ENCODE measurements at regions not wholly inside any gene's neighbourhood (a gene's known extent, or its start where the extent isn't known, plus 50 kb on each side); places are given as distances from the start of the nearest gene placed in this dataset.

DNA sequence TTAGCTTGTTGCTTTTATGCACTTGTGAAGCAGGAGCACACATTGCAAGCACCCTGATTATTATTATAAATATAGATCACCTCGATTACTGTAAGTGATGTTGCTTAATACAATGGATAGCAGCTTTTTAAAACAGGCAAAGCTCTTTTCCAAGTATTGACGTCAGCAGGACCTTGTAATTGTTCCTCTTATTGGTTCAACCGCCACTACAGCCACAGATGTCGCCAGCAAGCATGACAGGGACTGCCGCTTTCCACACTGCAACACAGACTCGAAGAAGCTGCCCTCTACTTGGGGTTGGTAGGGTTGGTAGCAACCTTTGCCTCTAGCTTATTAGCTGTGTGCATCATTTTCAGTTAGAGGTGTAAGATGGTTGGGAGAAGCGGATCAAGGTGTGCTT is 167.6 kb downstream of the ZNF365 start:
- no peaks in the 10 kb centered on the region for H3K4me1 ChIP-seq (ENCODE audit: control insufficient read depth, extremely low read depth, insufficient read depth, low read length)
- dilution Hi-C loops (cut with MboI; ENCODE audit: extremely low pct_ligation_motif_present, low sequenced_read_pairs), result no loop called here
- H3K4me2 ChIP-seq (ENCODE audit: insufficient read depth, low read length), result no peak overlapping the region
- H3K36me3 ChIP-seq (ENCODE audit: control insufficient read depth in 2 of 2, extremely low read depth in 1 of 2, insufficient read depth in 2 of 2, low read length in 2 of 2), result no peaks in the 10 kb centered on the region
- no peak overlapping the region for H3K4me3 ChIP-seq (replicated peaks in 1 of 3; ENCODE audit: insufficient read depth in 1 of 3, low read depth in 1 of 3, low read length in 3 of 3)
- no peak for DNase-seq (ENCODE audit: low read depth, low spot score)
- intact Hi-C loops (cut with micrococcal nuclease), result no loop called here
- no peaks in the 10 kb centered on the region for H3K79me2 ChIP-seq (ENCODE audit: control insufficient read depth, insufficient read depth, low read length)
- H2AFZ ChIP-seq (ENCODE audit: low read depth, low read length), result no peak overlapping the region
- H3K9me3 ChIP-seq (replicated peaks; ENCODE audit: control insufficient read depth, insufficient read depth, low read length), result no peaks in the 10 kb centered on the region
- no peak overlapping the region for H3K9ac ChIP-seq (replicated peaks; ENCODE audit: extremely low read depth, insufficient read depth, low read length)
- H3K27me3 ChIP-seq (ENCODE audit: control insufficient read depth in 2 of 2, insufficient read depth in 2 of 2, low read length in 2 of 2), result no peaks in the 10 kb centered on the region
- BruUV-seq (replicated peaks), result no TSS peak
- ChIA-PET CTCF (no interaction called here), POLR2A (no interaction called here)
- no peak overlapping the region for H3K27ac ChIP-seq (ENCODE audit: insufficient read depth, low read depth, low read length)
- no peaks in the 10 kb centered on the region for H3K9me1 ChIP-seq (replicated peaks; ENCODE audit: control insufficient read depth, extremely low read depth, insufficient read depth, low read length)
- no peak for FAIRE-seq
- H4K20me1 ChIP-seq (replicated peaks; ENCODE audit: control insufficient read depth, extremely low read depth, insufficient read depth, low read length), result no peaks in the 10 kb centered on the region
- TF ChIP-seq GATA2 (IDR thresholded peaks at IDR 0.05; ENCODE audit: insufficient read depth, insufficient read length, low read depth, low read length), result no peak
- TF ChIP-seq, protein P1, sequence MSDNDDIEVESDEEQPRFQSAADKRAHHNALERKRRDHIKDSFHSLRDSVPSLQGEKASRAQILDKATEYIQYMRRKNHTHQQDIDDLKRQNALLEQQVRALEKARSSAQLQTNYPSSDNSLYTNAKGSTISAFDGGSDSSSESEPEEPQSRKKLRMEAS (IDR thresholded peaks at IDR 0.05; ENCODE audit: insufficient read depth, insufficient read length), result no peak
- no peak for TF ChIP-seq EZH2 (IDR thresholded peaks at IDR 0.05; ENCODE audit: borderline replicate concordance, low read depth, low read length, severe bottlenecking)
- TF ChIP-seq, protein P2, sequence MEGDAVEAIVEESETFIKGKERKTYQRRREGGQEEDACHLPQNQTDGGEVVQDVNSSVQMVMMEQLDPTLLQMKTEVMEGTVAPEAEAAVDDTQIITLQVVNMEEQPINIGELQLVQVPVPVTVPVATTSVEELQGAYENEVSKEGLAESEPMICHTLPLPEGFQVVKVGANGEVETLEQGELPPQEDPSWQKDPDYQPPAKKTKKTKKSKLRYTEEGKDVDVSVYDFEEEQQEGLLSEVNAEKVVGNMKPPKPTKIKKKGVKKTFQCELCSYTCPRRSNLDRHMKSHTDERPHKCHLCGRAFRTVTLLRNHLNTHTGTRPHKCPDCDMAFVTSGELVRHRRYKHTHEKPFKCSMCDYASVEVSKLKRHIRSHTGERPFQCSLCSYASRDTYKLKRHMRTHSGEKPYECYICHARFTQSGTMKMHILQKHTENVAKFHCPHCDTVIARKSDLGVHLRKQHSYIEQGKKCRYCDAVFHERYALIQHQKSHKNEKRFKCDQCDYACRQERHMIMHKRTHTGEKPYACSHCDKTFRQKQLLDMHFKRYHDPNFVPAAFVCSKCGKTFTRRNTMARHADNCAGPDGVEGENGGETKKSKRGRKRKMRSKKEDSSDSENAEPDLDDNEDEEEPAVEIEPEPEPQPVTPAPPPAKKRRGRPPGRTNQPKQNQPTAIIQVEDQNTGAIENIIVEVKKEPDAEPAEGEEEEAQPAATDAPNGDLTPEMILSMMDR (IDR thresholded peaks at IDR 0.05; ENCODE audit: extremely low read depth in 1 of 2, insufficient read depth in 1 of 2, low read depth in 1 of 2, low read length in 2 of 2), result no peak
- no peak for TF ChIP-seq MYC (IDR thresholded peaks at IDR 0.05; ENCODE audit: low read depth, low read length)
- no peak for TF ChIP-seq FOS (IDR thresholded peaks at IDR 0.05; ENCODE audit: borderline replicate concordance, insufficient read depth, low read length)
- TF ChIP-seq POLR2A (IDR thresholded peaks at IDR 0.05; ENCODE audit: low read depth, low read length), result no peak
- TF ChIP-seq POLR2AphosphoS5 (IDR thresholded peaks at IDR 0.05; ENCODE audit: insufficient read depth, low read depth, low read length), result no peak
- no peak for TF ChIP-seq JUN (IDR thresholded peaks at IDR 0.05; ENCODE audit: borderline replicate concordance, insufficient read depth, insufficient read length, low read depth)
